Activated naive CD8-positive, alpha-beta T cell (primary cell): ENCODE measurements at regions not wholly inside any gene's neighbourhood (a gene's known extent, or its start where the extent isn't known, plus 50 kb on each side); places are given as distances from the start of the nearest gene placed in this dataset.
A peak's percentile ranks its signal among the peaks of the same experiment; 100 is the strongest.
"Not testable (repeated sequence)": the region's sequence is repeated elsewhere in the genome, so short reads cannot be mapped to it uniquely, and the experiment has no call there.

ENCODE experiments used
- H3K27ac Mint-ChIP-seq: one replicate; pipeline ENCODE4 v1.8.0; 2021; ENCODE audit warnings: mixed read lengths
- H3K27me3 Mint-ChIP-seq: one replicate; pipeline ENCODE4 v1.8.0; 2021; ENCODE audit warnings: mixed read lengths
- H3K36me3 Mint-ChIP-seq: one replicate; pipeline ENCODE4 v1.8.0; 2021; ENCODE audit warnings: mixed read lengths
- H3K4me1 Mint-ChIP-seq: one replicate; pipeline ENCODE4 v1.8.0; 2021; ENCODE audit warnings: low read depth, mixed read lengths
- H3K4me3 Mint-ChIP-seq: one replicate; pipeline ENCODE4 v1.8.0; 2021; ENCODE audit warnings: mild to moderate bottlenecking, mixed read lengths
- H3K9me3 Mint-ChIP-seq: one replicate; pipeline ENCODE4 v1.8.0; 2021; ENCODE audit warnings: low read depth, mixed read lengths

DNA sequence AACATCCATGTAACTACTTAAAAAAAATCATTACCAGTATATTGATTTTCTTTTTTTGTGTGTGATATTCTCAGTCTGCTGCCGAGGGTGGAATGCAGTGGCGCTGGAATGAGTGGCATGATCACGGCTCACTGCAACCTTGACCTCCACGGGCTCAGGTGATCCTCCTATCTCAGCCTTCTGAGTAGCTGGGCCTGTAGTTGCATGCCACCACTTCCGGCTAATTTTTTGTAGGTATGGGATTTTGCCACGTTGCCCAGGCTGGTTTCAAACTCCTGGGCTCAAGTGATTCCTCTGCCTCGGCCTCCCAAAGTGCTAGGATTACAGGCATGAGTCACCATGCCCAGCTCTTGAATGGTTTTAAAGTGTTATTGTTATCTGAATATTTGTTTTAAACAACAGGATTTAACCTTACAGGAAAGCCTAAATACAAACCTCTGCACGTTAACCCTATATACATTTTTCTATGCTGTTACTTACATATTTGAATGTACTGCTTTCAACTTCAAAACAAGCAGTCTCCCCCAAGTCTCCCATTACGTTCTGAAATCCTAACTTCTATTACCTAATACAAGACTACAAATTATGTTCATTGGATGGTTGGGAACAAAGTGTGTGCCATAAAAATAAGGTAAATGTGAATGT is 61.7 kb downstream of the KPNA2 start:
- peaks cover 4% of the 10 kb centered on the region for H3K4me1 Mint-ChIP-seq
- H3K9me3 Mint-ChIP-seq = no peaks in the 10 kb centered on the region
- no peaks in the 10 kb centered on the region for H3K27me3 Mint-ChIP-seq
- no peak overlapping the region for H3K4me3 Mint-ChIP-seq
- no peaks in the 10 kb centered on the region for H3K36me3 Mint-ChIP-seq
- H3K27ac Mint-ChIP-seq = no peak overlapping the region

DNA sequence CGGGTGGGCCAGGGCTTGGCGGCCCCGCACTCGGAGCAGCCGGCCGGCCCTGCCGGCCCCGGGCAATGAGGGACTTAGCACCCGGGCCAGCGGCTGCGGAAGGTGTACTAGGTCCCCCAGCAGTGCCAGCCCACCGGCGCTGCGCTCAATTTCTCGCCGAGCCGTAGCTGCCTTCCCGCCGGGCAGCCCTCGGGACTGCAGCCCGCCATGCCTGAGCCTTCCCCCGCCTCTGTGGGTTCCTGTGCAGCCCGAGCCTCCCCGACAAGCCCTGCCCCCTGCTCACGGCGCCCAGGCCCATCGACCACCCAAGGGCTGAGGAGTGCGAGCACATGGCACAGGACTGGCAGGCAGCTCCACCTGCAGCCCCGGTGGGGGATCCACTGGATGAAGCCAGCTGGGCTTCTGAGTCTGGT is 63.8 kb downstream of the KPNA2 start:
- peaks cover 24% of the 10 kb centered on the region for H3K4me1 Mint-ChIP-seq
- not testable (repeated sequence) for H3K36me3 Mint-ChIP-seq, H3K27me3 Mint-ChIP-seq, H3K4me3 Mint-ChIP-seq, H3K9me3 Mint-ChIP-seq, H3K27ac Mint-ChIP-seq

DNA sequence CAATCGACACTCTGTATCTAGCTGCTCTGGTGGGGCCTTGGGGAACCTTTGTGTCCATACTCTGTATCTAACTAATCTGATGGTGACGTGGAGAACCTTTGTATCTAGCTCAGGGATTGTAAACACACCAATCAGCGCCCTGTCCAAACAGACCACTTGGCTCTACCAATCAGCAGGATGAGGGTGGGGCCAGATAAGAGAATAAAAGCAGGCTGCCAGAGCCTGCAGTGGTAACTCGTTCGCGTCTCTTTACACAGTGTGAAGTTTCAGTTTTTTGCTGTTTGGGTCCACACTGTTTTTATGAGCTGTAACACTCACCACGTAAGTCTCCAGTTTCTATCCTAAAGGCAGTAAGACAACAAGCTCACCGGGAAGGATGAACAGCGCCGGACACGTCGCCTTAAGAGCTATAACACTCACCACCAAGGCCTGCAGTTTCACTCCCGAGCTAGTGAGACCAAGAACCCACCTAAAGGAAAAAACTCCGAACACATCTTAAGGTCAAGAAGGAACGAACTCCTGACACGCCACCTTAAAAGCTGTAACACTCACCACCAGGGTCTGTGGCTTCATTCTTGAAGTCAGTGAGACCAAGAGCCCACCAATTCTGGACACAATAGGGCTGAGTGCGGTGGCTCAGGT is 64.6 kb downstream of the KPNA2 start:
- H3K27me3 Mint-ChIP-seq = no peaks in the 10 kb centered on the region

DNA sequence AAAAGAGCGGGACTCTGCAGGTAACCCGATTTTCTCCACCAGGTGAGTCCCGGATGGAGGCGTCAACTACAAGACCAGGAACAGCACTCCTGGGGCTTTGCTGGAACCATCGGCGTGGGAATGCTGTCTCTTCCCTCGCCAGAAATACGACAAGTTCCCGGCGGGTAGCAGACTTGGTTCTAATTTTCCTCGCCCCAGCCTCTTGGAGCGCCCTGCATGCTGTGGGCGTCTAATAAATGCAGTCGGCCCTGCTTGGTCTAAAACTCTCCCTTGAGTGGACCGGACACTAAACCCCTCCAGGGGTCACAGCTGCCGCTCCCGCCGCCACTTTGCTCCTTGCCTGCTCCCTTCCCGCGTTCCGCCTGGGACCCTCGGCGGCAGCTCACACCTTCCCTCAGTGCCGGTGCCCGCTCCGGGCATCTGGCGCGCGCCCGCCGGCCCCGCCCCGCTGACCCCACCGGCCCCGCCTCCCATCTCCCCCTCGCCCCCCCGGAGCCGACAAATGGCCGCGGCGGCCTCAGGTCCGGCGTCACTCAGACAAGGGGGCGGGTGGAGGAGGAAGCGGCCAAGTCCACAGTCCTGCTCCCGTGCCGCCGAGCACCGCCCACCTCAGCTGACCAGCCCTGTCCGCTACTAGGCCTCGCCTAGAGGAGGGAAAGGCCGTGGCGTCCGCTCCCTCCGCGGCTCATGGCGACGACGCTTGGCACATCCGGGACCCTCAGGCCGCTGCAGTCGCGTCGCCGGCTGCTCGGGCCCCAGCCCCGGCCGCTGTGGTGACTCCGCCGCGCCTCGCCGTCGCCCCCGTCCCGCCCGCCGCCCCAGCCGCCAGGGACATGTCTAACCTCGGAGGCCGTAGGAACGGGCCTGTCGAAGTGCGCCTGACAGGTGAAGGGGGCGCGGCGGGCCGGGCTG is 65.8 kb downstream of the KPNA2 start:
- H3K27me3 Mint-ChIP-seq = no peaks in the 10 kb centered on the region
- peak overlapping the region; percentile 93 for H3K4me3 Mint-ChIP-seq
- peak overlapping the region; percentile 70 for H3K27ac Mint-ChIP-seq
- H3K4me1 Mint-ChIP-seq = peaks cover 34% of the 10 kb centered on the region
- H3K9me3 Mint-ChIP-seq = no peaks in the 10 kb centered on the region
- H3K36me3 Mint-ChIP-seq = no peaks in the 10 kb centered on the region

More for the DNA sequence above, 64.6 kb downstream of the KPNA2 start:
- H3K4me1 Mint-ChIP-seq = peaks cover 28% of the 10 kb centered on the region
- no peaks in the 10 kb centered on the region for H3K9me3 Mint-ChIP-seq
- H3K4me3 Mint-ChIP-seq = peak overlapping the region; percentile 93
- H3K27ac Mint-ChIP-seq = peak overlapping the region; percentile 22
- no peaks in the 10 kb centered on the region for H3K36me3 Mint-ChIP-seq

DNA sequence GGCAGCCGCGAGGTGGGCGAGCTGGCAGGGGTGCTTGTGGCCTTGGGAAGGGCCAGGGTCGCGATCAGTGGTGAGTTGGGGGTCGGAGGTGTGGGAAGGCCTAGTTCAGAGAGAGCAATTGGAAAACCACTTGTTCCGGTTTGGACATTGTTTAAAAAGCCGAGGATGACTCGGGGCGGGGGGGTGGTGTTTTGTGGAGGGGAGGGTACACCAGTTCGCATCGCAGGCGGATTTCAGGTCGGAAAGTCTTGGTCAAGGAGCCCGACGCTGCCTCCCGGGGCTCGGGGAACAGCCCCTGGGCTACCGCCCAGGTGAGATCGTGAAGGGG is 66.4 kb downstream of the KPNA2 start:
- Mint-ChIP-seq H3K27ac (peak overlapping the region; percentile 70), H3K27me3 (no peaks in the 10 kb centered on the region), H3K36me3 (no peaks in the 10 kb centered on the region), H3K4me1 (peaks cover 38% of the 10 kb centered on the region), H3K4me3 (peak overlapping the region; percentile 93), H3K9me3 (no peaks in the 10 kb centered on the region)

DNA sequence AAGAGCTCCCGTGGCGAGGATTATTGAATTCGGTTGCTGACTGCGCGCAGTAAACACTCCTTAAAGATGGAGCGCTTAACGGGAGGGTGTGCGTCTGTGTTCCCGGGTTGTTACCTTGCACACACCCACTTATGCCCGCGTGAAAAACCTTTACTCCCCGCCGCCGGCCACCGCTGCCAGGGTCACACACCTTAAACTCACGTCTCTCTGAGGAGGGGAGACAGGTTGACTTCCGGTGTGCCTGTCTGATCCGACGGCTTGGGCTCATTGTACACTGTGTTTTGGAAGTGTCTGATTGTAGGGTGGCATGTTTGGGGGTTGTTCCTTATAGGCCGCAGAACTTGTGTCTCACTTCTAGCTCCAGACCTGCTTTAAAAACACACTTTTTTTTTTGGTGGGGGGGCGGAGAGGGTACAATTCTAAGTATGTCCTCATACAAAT is 66.8 kb downstream of the KPNA2 start:
- H3K27ac Mint-ChIP-seq = peak overlapping the region; percentile 70
- H3K4me1 Mint-ChIP-seq = peaks cover 42% of the 10 kb centered on the region
- no peaks in the 10 kb centered on the region for H3K36me3 Mint-ChIP-seq
- H3K4me3 Mint-ChIP-seq = peak overlapping the region; percentile 93
- no peaks in the 10 kb centered on the region for H3K9me3 Mint-ChIP-seq
- H3K27me3 Mint-ChIP-seq = no peaks in the 10 kb centered on the region

DNA sequence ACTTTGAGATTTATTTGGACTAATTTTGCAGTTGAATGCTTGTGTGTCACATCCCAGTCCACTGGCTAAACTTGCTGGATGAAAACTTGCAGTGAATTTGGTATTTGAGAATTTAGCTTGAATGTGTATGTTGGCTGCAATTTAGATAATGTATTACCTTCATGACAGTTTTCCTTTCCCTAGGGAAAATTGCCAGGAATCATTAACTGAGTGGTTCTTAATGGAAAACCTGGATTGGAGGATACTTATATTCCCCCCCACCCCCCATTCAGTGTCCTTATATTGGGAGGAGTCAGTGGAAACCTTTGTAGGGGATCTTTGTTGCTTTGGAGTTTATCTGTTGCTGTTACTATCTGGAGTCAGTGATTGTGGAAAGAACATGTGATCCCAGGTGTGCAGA is 67.6 kb downstream of the KPNA2 start:
- H3K9me3 Mint-ChIP-seq = no peaks in the 10 kb centered on the region
- peaks cover 47% of the 10 kb centered on the region for H3K4me1 Mint-ChIP-seq
- H3K36me3 Mint-ChIP-seq = no peaks in the 10 kb centered on the region
- H3K27ac Mint-ChIP-seq = peak overlapping the region; percentile 66
- H3K4me3 Mint-ChIP-seq = peak overlapping the region; percentile 93
- no peaks in the 10 kb centered on the region for H3K27me3 Mint-ChIP-seq

DNA sequence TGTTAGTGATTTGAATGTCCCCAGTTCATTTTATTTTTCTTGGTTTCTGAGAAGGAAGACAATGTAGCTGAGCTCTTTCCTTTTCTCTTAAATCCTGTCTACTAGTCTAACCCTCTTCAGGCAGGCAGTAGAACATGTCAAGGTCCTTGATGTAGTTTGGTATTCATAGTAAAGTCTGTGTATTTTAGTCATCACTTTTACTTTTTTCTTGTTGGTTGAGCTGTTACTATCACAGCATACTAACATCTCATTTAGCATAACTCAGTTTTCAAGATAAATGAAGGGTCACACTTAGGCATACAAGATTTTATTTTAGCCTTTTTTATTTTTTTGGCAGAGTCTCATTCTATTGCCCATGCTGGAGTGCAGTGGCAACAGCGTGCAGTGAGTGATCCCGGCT is 70.5 kb downstream of the KPNA2 start:
- Mint-ChIP-seq H3K36me3 (peaks cover 3% of the 10 kb centered on the region), H3K4me3 (no peak overlapping the region), H3K9me3 (no peaks in the 10 kb centered on the region), H3K4me1 (peaks cover 50% of the 10 kb centered on the region), H3K27me3 (no peaks in the 10 kb centered on the region), H3K27ac (peak overlapping the region; percentile 2)

DNA sequence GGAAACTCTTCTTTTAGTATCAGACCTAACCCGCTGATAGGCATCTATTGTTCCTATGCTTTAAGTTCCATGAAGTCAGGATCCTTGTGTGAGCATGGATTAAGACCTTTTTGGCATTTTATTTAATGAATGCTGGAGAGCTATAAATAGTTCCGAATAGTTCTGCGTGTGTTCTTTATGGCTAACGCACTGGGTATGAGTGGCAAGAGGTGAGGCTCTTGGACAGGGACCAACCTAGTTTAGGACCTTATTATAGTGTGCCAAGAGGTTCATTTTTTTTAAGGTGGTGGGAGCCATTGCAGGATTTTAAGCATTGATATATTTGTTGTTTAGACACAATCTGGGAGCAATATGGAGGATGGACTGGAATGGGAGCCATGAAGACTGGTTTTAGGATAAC is 71.8 kb downstream of the KPNA2 start:
- H3K36me3 Mint-ChIP-seq = peaks cover 3% of the 10 kb centered on the region
- H3K4me3 Mint-ChIP-seq = peak overlapping the region; percentile 1
- H3K27ac Mint-ChIP-seq = no peak overlapping the region
- H3K4me1 Mint-ChIP-seq = peaks cover 46% of the 10 kb centered on the region
- H3K27me3 Mint-ChIP-seq = no peaks in the 10 kb centered on the region
- no peaks in the 10 kb centered on the region for H3K9me3 Mint-ChIP-seq

DNA sequence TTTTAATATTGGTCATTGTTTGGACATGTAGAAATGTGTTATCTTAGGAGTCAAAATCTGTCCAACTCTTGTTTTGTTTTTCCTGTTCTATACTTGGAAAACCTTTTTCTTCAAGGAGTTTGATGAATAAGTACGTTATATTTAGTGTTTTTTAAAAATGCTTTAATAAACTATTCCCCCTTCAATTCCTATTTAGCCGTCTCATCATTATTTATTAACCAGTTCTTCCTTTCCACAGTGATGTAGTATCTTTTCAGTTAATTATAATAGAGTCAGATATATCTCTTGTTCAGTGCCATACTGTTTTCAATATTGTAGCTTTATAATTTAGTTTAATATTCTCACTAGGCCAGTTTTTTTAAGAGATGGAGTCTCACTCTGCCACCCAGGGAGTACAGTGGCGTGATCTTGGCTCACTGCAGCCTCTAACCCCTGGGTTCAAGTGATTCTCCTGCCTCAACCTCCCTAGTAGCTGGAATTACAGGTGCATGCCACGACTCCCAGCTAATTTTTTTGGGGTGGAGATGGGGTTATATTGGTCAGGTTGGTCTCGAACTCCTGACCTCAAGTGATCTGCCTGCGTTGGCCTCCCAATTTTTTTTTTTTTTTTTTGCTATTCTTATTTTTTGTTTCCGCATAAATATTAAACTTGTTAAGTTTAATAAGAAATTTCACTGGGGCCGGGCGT is 72.9 kb downstream of the KPNA2 start:
- H3K36me3 Mint-ChIP-seq = peaks cover 3% of the 10 kb centered on the region

DNA sequence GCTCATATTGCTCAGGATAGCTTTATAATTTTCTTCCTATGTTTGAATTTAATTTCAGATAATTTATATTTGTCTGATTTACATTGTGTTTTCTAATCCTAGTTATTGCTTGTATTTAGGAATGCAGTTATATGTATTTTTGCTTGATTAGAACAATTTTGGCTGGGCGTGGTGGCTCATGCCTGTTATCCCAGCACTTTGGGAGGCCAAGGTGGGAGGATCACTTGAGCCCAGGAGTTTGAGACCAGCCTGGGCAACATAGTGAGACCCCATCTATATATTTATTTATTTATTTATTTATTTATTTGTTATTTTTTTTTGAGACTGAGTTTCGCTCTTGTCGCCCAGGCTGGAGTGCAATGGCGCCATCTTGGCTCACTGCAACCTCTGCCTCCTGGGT is 73.9 kb downstream of the KPNA2 start:
- H3K4me1 Mint-ChIP-seq = peaks cover 29% of the 10 kb centered on the region
- not testable (repeated sequence) for H3K9me3 Mint-ChIP-seq, H3K27me3 Mint-ChIP-seq, H3K27ac Mint-ChIP-seq, H3K4me3 Mint-ChIP-seq, H3K36me3 Mint-ChIP-seq

More for the DNA sequence above, 72.9 kb downstream of the KPNA2 start:
- Mint-ChIP-seq H3K27ac (no peak overlapping the region), H3K4me3 (no peak overlapping the region), H3K9me3 (no peaks in the 10 kb centered on the region), H3K27me3 (no peaks in the 10 kb centered on the region), H3K4me1 (peaks cover 37% of the 10 kb centered on the region)

DNA sequence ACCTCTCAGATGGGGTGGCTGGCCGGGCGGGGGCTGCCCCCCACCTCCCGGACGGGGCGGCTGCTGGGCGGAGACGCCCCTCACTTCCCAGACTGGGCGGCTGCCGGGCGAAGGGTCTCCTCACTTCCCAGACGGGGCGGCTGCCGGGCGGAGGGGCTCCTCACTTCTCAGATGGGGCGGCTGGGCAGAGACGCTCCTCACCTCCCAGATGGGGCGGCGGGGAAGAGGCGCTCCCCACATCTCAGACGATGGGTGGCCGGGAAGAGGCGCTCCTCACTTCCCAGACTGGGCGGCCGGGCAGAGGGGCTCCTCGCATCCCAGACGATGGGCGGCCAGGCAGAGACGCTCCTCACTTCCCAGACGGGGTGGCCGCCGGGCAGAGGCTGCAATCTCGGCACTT is 80.7 kb downstream of the KPNA2 start:
- not testable (repeated sequence) for H3K27ac Mint-ChIP-seq, H3K4me1 Mint-ChIP-seq, H3K27me3 Mint-ChIP-seq, H3K9me3 Mint-ChIP-seq, H3K4me3 Mint-ChIP-seq
- peaks cover 15% of the 10 kb centered on the region for H3K36me3 Mint-ChIP-seq

DNA sequence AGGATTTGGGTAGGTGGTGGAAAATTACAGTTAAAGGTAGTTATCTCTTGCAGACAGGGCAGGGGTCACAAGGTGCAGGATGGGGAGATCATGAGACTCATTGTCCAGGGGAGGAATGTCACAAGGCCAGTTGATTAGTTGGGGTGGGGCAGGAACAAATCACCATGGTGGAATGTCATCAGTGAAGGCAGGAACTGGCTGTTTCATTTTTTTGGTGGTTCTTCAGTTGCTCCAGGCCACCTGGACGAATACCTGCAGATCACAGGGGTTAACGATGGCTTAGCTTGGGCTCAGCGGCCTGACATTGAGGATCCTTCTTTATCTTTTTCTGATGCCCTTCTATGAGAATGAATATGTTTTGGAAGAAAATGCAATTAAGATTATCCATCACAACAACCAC is 87.1 kb downstream of the KPNA2 start:
- no peak overlapping the region for H3K4me3 Mint-ChIP-seq
- no peak overlapping the region for H3K27ac Mint-ChIP-seq
- H3K27me3 Mint-ChIP-seq = no peaks in the 10 kb centered on the region
- peaks cover 22% of the 10 kb centered on the region for H3K4me1 Mint-ChIP-seq
- H3K9me3 Mint-ChIP-seq = no peaks in the 10 kb centered on the region
- peaks cover 26% of the 10 kb centered on the region for H3K36me3 Mint-ChIP-seq

DNA sequence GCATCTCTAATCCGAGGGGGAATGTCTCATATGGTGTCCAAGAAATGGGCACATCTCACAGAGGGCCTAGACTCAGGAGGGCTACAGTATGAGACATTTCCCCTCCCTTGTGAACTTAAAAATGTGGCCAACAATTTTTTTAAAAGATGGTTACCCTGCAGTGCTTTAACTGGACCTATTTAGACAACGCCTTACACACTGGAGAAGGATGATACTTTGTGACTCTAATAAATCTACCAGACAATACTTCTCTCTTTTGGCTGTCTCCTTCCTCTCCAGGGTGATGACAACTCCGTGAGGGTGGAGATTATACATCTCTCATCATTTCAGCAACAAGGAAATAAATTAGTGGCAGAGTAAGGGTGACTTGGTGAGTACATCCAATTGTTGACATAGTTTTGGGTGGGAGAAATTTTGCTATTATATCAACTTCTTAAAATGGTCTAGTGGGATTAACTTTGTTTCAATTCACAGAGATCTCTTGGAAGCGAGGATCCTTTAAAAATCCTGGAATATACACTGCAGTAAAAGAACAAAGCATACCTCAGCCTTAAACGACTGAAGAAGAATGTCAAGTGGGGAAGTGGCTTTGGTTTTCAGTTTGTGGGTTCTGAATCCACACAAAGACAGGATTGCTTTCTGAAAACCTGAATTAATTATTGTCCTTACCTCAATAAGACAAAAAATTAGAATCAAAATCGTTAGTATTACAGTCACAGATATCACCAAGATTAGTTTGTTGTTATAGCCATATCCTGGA is 89.8 kb downstream of the KPNA2 start:
- Mint-ChIP-seq H3K4me3 (no peak overlapping the region), H3K4me1 (peaks cover 22% of the 10 kb centered on the region), H3K27me3 (no peaks in the 10 kb centered on the region), H3K27ac (no peak overlapping the region), H3K36me3 (peaks cover 12% of the 10 kb centered on the region), H3K9me3 (no peaks in the 10 kb centered on the region)
